HCT116 (cell line): ENCODE measurements at regions not wholly inside any gene's neighbourhood (a gene's known extent, or its start where the extent isn't known, plus 50 kb on each side); places are given as distances from the start of the nearest gene placed in this dataset.

Source experiments
- CEBPB ChIP-seq: IDR thresholded peaks from 2 replicates; pipeline ENCODE4 v1.6.1; 2012; ENCODE audit warnings: low read depth
- CTCF ChIP-seq, 3 experiments: fragments of 200-600 bp in 1 of 3; sonication (generic) in 1 of 3; IDR thresholded peaks in 2 of 3; conservative IDR thresholded peaks in 1 of 3; 2 replicates each; pipeline ENCODE4 v1.5.1; 2012 to 2017; ENCODE audit warnings: low read depth in 2 of 3, low read length in 2 of 3, antibody characterized with exemption in 1 of 3, borderline replicate concordance in 1 of 3, control low read depth in 1 of 3, mild to moderate bottlenecking in 1 of 3, mixed read lengths in 1 of 3, mixed run types in 1 of 3, moderate library complexity in 1 of 3; ENCODE audit not compliant: insufficient read depth in 1 of 3
- EZH2 ChIP-seq: fragments of 200-600 bp; sonication (generic); IDR thresholded peaks from 2 replicates; pipeline ENCODE4 v1.6.1; 2017; ENCODE audit warnings: antibody characterized with exemption, mixed run types
- FOSL1 ChIP-seq: IDR thresholded peaks from 2 replicates; pipeline ENCODE4 v1.6.1; 2012; ENCODE audit warnings: low read depth
- POLR2A ChIP-seq: IDR thresholded peaks from 2 replicates; pipeline ENCODE4 v1.7.0; 2011; ENCODE audit warnings: borderline replicate concordance; ENCODE audit not compliant: insufficient read depth, insufficient read length; ENCODE audit errors: extremely low read depth
- ZFX ChIP-seq: fragments of 450-650 bp; IDR thresholded peaks from 2 replicates; pipeline ENCODE4 v1.6.1; 2017
- TF ChIP-seq, protein P1 (sequence below): IDR thresholded peaks from 2 replicates; pipeline ENCODE4 v1.6.1; 2012

DNA sequence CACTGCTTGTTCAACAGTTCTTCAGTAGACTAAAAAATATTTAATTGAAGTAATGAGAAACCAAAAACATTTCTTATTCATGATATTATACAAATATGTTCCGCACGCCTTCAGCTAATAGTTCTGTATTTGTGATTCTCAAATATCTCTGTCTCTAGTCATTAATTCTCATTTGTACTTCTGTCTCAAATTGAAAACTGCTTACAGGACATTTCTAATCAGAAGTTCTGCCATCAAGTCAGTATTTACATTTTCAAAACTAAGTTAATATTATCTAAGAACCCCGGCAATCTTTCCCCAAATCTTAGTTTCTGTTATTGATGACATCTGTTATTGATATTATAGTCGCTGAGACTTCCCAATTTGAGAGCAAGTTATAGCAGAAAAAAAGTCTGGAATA is 78.6 kb upstream of the PGRMC2 start:
- TF ChIP-seq POLR2A (no peak), CEBPB (no peak), ZFX (no peak), CTCF (IDR thresholded peaks at IDR 0.05 in 2 of 3, conservative IDR thresholded peaks at IDR 0.05 in 1 of 3; ENCODE audit: borderline replicate concordance in 1 of 3, insufficient read depth in 1 of 3, low read depth in 2 of 3, low read length in 2 of 3) (no peak), FOSL1 (no peak), EZH2 (no peak)
- TF ChIP-seq, protein P1, sequence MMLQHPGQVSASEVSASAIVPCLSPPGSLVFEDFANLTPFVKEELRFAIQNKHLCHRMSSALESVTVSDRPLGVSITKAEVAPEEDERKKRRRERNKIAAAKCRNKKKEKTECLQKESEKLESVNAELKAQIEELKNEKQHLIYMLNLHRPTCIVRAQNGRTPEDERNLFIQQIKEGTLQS = no peak
